ENCODE measurements at regions not wholly inside any gene's neighbourhood (a gene's known extent, or its start where the extent isn't known, plus 50 kb on each side); places are given as distances from the start of the nearest gene placed in this dataset.
A peak's percentile ranks its signal among the peaks of the same experiment; 100 is the strongest.

- H3K9me3 ChIP-seq (ENCODE audit: low read depth) = no peaks in the 10 kb centered on the region
- DNase-seq (ENCODE audit: low read depth in 1 of 2, low spot score in 1 of 2) = no peak
- H3K4me1 ChIP-seq (ENCODE audit: low read depth) = peaks cover 3% of the 10 kb centered on the region
- H3K27me3 ChIP-seq = no peaks in the 10 kb centered on the region
- H3K4me3 ChIP-seq = no peak overlapping the region
- H3K36me3 ChIP-seq = no peaks in the 10 kb centered on the region
- TF ChIP-seq CTCF (IDR thresholded peaks at IDR 0.05; ENCODE audit: low read depth, low read length) = no peak
- H3K27ac ChIP-seq = no peak overlapping the region
Observed at GRCh38 chr16:87040169-87041117, 276.7 kb downstream of the C16orf95 start.

- TF ChIP-seq CTCF (IDR thresholded peaks at IDR 0.05; ENCODE audit: low read depth, low read length) = no peak
- no peak overlapping the region for H3K4me3 ChIP-seq
- no peak for DNase-seq (ENCODE audit: low read depth in 1 of 2, low spot score in 1 of 2)
- no peaks in the 10 kb centered on the region for H3K27me3 ChIP-seq
- H3K36me3 ChIP-seq = no peaks in the 10 kb centered on the region
- no peak overlapping the region for H3K27ac ChIP-seq
- no peaks in the 10 kb centered on the region for H3K9me3 ChIP-seq (ENCODE audit: low read depth)
- peaks cover 3% of the 10 kb centered on the region for H3K4me1 ChIP-seq (ENCODE audit: low read depth)
Observed at GRCh38 chr16:87041286-87041685, 275.9 kb downstream of the C16orf95 start.

- Histone ChIP-seq H3K9me3 (ENCODE audit: low read depth) (no peaks in the 10 kb centered on the region), H3K4me3 (no peak overlapping the region), H3K27ac (no peak overlapping the region), H3K4me1 (ENCODE audit: low read depth) (peaks cover 15% of the 10 kb centered on the region), H3K27me3 (no peaks in the 10 kb centered on the region), H3K36me3 (no peaks in the 10 kb centered on the region)
- DNase-seq (ENCODE audit: low read depth in 1 of 2, low spot score in 1 of 2) = no peak
- no peak for TF ChIP-seq CTCF (IDR thresholded peaks at IDR 0.05; ENCODE audit: low read depth, low read length)
Observed at GRCh38 chr16:87042551-87043230, 274.5 kb downstream of the C16orf95 start.

GRCh38 chr16:87043231-87044031 is 273.8 kb downstream of the C16orf95 start:
- peak in 1 of 2 donors; percentile 21 for DNase-seq (ENCODE audit: low read depth in 1 of 2, low spot score in 1 of 2)
- H3K27ac ChIP-seq = no peak overlapping the region
- no peaks in the 10 kb centered on the region for H3K36me3 ChIP-seq
- H3K27me3 ChIP-seq = no peaks in the 10 kb centered on the region
- peaks cover 18% of the 10 kb centered on the region for H3K4me1 ChIP-seq (ENCODE audit: low read depth)
- no peak for TF ChIP-seq CTCF (IDR thresholded peaks at IDR 0.05; ENCODE audit: low read depth, low read length)
- no peaks in the 10 kb centered on the region for H3K9me3 ChIP-seq (ENCODE audit: low read depth)
- no peak overlapping the region for H3K4me3 ChIP-seq

- Histone ChIP-seq H3K36me3 (no peaks in the 10 kb centered on the region), H3K4me3 (no peak overlapping the region), H3K9me3 (ENCODE audit: low read depth) (no peaks in the 10 kb centered on the region), H3K27me3 (no peaks in the 10 kb centered on the region), H3K27ac (no peak overlapping the region), H3K4me1 (ENCODE audit: low read depth) (peaks cover 18% of the 10 kb centered on the region)
- DNase-seq (ENCODE audit: low read depth in 1 of 2, low spot score in 1 of 2) = no peak
- no peak for TF ChIP-seq CTCF (IDR thresholded peaks at IDR 0.05; ENCODE audit: low read depth, low read length)
Observed at GRCh38 chr16:87044032-87044382, 273.2 kb downstream of the C16orf95 start.

Data from cardiac muscle cell (in vitro differentiated cells and primary cell).